HEK293 (cell line): ENCODE measurements at regions not wholly inside any gene's neighbourhood (a gene's known extent, or its start where the extent isn't known, plus 50 kb on each side); places are given as distances from the start of the nearest gene placed in this dataset.

Experiments
- CTCF ChIA-PET: fragments of 350-600 bp; formaldehyde crosslinking; extraction: SDS; loops from one replicate; lab custom pipeline; 2021; ENCODE audit warnings: antibody characterized with exemption; lab: Yijun Ruan, JAX
- POLR2A ChIA-PET: fragments of 300-600 bp; formaldehyde crosslinking; extraction: SDS; loops from one replicate; lab custom pipeline; 2020; ENCODE audit warnings: antibody characterized with exemption, inconsistent platforms; lab: Yijun Ruan, JAX
- H3K27ac ChIP-seq: fragments of 200-500 bp; sonication (Bioruptor generic); 2 replicates; pipeline ENCODE4 v1.5.1; 2014; ENCODE audit warnings: low read depth, low read length, control low read depth, inconsistent platforms; ENCODE audit errors: extremely low read depth
- H3K36me3 ChIP-seq, 2 experiments: fragments of 200-500 bp in 1 of 2; sonication (Bioruptor generic) in 1 of 2; 1 replicate in 1 of 2; 2 replicates in 1 of 2; pipeline ENCODE4 v1.5.1; 2014 to 2017; ENCODE audit warnings: inconsistent platforms in 2 of 2, low read length in 2 of 2; ENCODE audit not compliant: control insufficient read depth in 2 of 2, insufficient read depth in 1 of 2
- H3K4me1 ChIP-seq: fragments of 200-500 bp; sonication (Bioruptor generic); 2 replicates; pipeline ENCODE4 v1.5.1; 2014; ENCODE audit warnings: mild to moderate bottlenecking, low read length, inconsistent platforms; ENCODE audit not compliant: control insufficient read depth, insufficient read depth
- H3K4me3 ChIP-seq: 2 replicates; pipeline ENCODE4 v1.5.1; 2011; ENCODE audit warnings: low read depth, mild to moderate bottlenecking, control low read depth, low read length, moderate library complexity
- H3K9me3 ChIP-seq: fragments of 200-500 bp; sonication (Bioruptor generic); 2 replicates; pipeline ENCODE4 v1.5.1; 2014; ENCODE audit warnings: low read depth, low read length, inconsistent platforms; ENCODE audit not compliant: control insufficient read depth, insufficient read depth
- ELK4 ChIP-seq: IDR thresholded peaks from 2 replicates; pipeline ENCODE4 v1.6.1; 2011; ENCODE audit warnings: mild to moderate bottlenecking, low read depth, low read length, borderline replicate concordance
- GLIS1 ChIP-seq: fragments of 450-650 bp; formaldehyde crosslinking; IDR thresholded peaks from 2 replicates; pipeline ENCODE4 v1.5.1; 2016; ENCODE audit warnings: missing biosample characterization, missing genetic modification characterization
- PRDM6 ChIP-seq: fragments of 450-650 bp; formaldehyde crosslinking; IDR thresholded peaks from 2 replicates; pipeline ENCODE4 v1.5.1; 2017; ENCODE audit warnings: missing biosample characterization, missing genetic modification characterization
- ZBTB10 ChIP-seq: fragments of 450-650 bp; formaldehyde crosslinking; IDR thresholded peaks from 2 replicates; pipeline ENCODE4 v1.5.1; 2016; ENCODE audit warnings: missing biosample characterization, missing genetic modification characterization
- ZBTB11 ChIP-seq: fragments of 450-650 bp; formaldehyde crosslinking; conservative IDR thresholded peaks from 2 replicates; pipeline ENCODE4 v1.5.1; 2016; ENCODE audit warnings: low read depth, missing biosample characterization, missing genetic modification characterization
- ZFHX2 ChIP-seq: fragments of 450-650 bp; formaldehyde crosslinking; conservative IDR thresholded peaks from 2 replicates; pipeline ENCODE4 v1.5.1; 2016; ENCODE audit warnings: missing biosample characterization, missing genetic modification characterization
- ZNF184 ChIP-seq: fragments of 450-650 bp; IDR thresholded peaks from 2 replicates; pipeline ENCODE4 v1.5.1; 2018; ENCODE audit warnings: missing biosample characterization, mild to moderate bottlenecking, missing genetic modification characterization
- ZNF362 ChIP-seq: fragments of 450-650 bp; formaldehyde crosslinking; IDR thresholded peaks from 2 replicates; pipeline ENCODE4 v1.5.1; 2016; ENCODE audit warnings: missing biosample characterization, missing genetic modification characterization
- ZNF37A ChIP-seq: fragments of 450-650 bp; IDR thresholded peaks from 2 replicates; pipeline ENCODE4 v1.5.1; 2018; ENCODE audit warnings: missing biosample characterization, missing genetic modification characterization
- ZNF639 ChIP-seq: fragments of 450-650 bp; formaldehyde crosslinking; IDR thresholded peaks from 2 replicates; pipeline ENCODE4 v1.5.1; 2016; ENCODE audit warnings: missing biosample characterization, missing genetic modification characterization
- ZNF747 ChIP-seq: fragments of 450-650 bp; formaldehyde crosslinking; IDR thresholded peaks from 2 replicates; pipeline ENCODE4 v1.5.1; 2016; ENCODE audit warnings: missing biosample characterization, missing genetic modification characterization
- ZNF768 ChIP-seq: fragments of 450-650 bp; formaldehyde crosslinking; IDR thresholded peaks from 2 replicates; pipeline ENCODE4 v1.5.1; 2018; ENCODE audit warnings: missing biosample characterization, mild to moderate bottlenecking, missing genetic modification characterization
- ZNF792 ChIP-seq: fragments of 450-650 bp; formaldehyde crosslinking; IDR thresholded peaks from 2 replicates; pipeline ENCODE4 v1.5.1; 2016; ENCODE audit warnings: missing biosample characterization, missing genetic modification characterization
- ZSCAN23 ChIP-seq: fragments of 450-650 bp; formaldehyde crosslinking; IDR thresholded peaks from 2 replicates; pipeline ENCODE4 v1.5.1; 2016; ENCODE audit warnings: missing biosample characterization, missing genetic modification characterization
- ZSCAN5A ChIP-seq: fragments of 450-650 bp; formaldehyde crosslinking; IDR thresholded peaks from 2 replicates; pipeline ENCODE4 v1.5.1; 2016; ENCODE audit warnings: missing biosample characterization, missing genetic modification characterization

- ChIA-PET POLR2A (no interaction called here), CTCF (no interaction called here)
- Histone ChIP-seq H3K4me3 (no peak overlapping the region), H3K27ac (no peak overlapping the region), H3K4me1 (no peaks in the 10 kb centered on the region), H3K9me3 (no peaks in the 10 kb centered on the region), H3K36me3 (no peaks in the 10 kb centered on the region)
- 0 out of 2 replicates have a peak, but pooled peaks have one; percentile 32 for TF ChIP-seq ZNF768 (tag by site-specific recombination)
- TF ChIP-seq ZNF639 (tag by site-specific recombination): no peak
- no peak for TF ChIP-seq ZFHX2 (tag by site-specific recombination)
Observed at GRCh38 chr1:30405631-30406212, 317.7 kb downstream of the MATN1 start.

- no peaks in the 10 kb centered on the region for H3K4me1 ChIP-seq
- ChIA-PET CTCF (interaction anchor here (1.5 kb wide), 1 partner anchor 25 kb away, joined by 4 read pairs; no protein-coding TSS in a partner anchor), POLR2A (no interaction called here)
- H3K4me3 ChIP-seq: no peak overlapping the region
- H3K36me3 ChIP-seq: no peaks in the 10 kb centered on the region
- H3K27ac ChIP-seq: no peak overlapping the region
- TF ChIP-seq PRDM6: no peak
- TF ChIP-seq ZNF184: no peak
- no peak for TF ChIP-seq ZBTB10 (tag by site-specific recombination)
- no peak for TF ChIP-seq ZNF792 (tag by site-specific recombination)
- no peak for TF ChIP-seq GLIS1 (tag by site-specific recombination)
- no peaks in the 10 kb centered on the region for H3K9me3 ChIP-seq
Observed at GRCh38 chr1:30405081-30405480, 318.3 kb downstream of the MATN1 start.

- Histone ChIP-seq H3K9me3 (no peaks in the 10 kb centered on the region), H3K4me3 (no peak overlapping the region), H3K36me3 (no peaks in the 10 kb centered on the region), H3K27ac (no peak overlapping the region), H3K4me1 (no peaks in the 10 kb centered on the region)
- TF ChIP-seq ELK4 (no peak), ZNF747 (tag by site-specific recombination) (no peak), ZSCAN23 (no peak), ZNF362 (tag by site-specific recombination) (no peak), ZSCAN5A (no peak), ZBTB11 (tag by site-specific recombination) (no peak), ZNF37A (tag by site-specific recombination) (no peak)
- POLR2A ChIA-PET: no interaction called here
- CTCF ChIA-PET: interaction anchor here (1.5 kb wide), 1 partner anchor 24 kb away, joined by 4 read pairs; no protein-coding TSS in a partner anchor
Observed at GRCh38 chr1:30404341-30404740, 319.0 kb downstream of the MATN1 start.
